NT2/D1 (cell line): ENCODE measurements at regions not wholly inside any gene's neighbourhood (a gene's known extent, or its start where the extent isn't known, plus 50 kb on each side); places are given as distances from the start of the nearest gene placed in this dataset.
"Not testable (repeated sequence)": the region's sequence is repeated elsewhere in the genome, so short reads cannot be mapped to it uniquely, and the experiment has no call there.

ENCODE experiments used
- DNase-seq: peaks from one replicate; pipeline ENCODE4 v3.0.0-alpha.2; 2011; ENCODE audit warnings: low read depth, low spot score
- H3K27me3 ChIP-seq: 2 replicates; pipeline ENCODE4 v1.6.0; 2011; ENCODE audit warnings: mild to moderate bottlenecking; ENCODE audit not compliant: insufficient read length, insufficient read depth
- H3K36me3 ChIP-seq: 2 replicates; pipeline ENCODE4 v1.6.1; 2011; ENCODE audit warnings: mild to moderate bottlenecking, low read length, mixed read lengths; ENCODE audit not compliant: insufficient read depth, insufficient read length
- H3K4me1 ChIP-seq: 2 replicates; pipeline ENCODE4 v1.5.1; 2011; ENCODE audit not compliant: insufficient read depth, insufficient read length
- H3K4me3 ChIP-seq: 2 replicates; pipeline ENCODE4 v1.5.1; 2011; ENCODE audit warnings: low read depth; ENCODE audit not compliant: insufficient read length
- H3K9ac ChIP-seq: 2 replicates; pipeline ENCODE4 v1.6.0; 2011; ENCODE audit warnings: low read depth; ENCODE audit not compliant: insufficient read length
- H3K9me3 ChIP-seq: 2 replicates; pipeline ENCODE4 v1.5.1; 2011; ENCODE audit warnings: mild to moderate bottlenecking, low read length; ENCODE audit not compliant: insufficient read depth
- SUZ12 ChIP-seq: IDR thresholded peaks from 2 replicates; pipeline ENCODE4 v1.6.1; 2011; ENCODE audit not compliant: insufficient read length, insufficient read depth; ENCODE audit errors: extremely low read depth
- YY1 ChIP-seq: IDR thresholded peaks from 2 replicates; pipeline ENCODE4 v1.6.1; 2011; ENCODE audit not compliant: insufficient read length, insufficient read depth
- ZNF274 ChIP-seq: IDR thresholded peaks from 2 replicates; pipeline ENCODE4 v1.6.1; 2011; ENCODE audit warnings: mild to moderate bottlenecking, low read depth, low read length

DNA sequence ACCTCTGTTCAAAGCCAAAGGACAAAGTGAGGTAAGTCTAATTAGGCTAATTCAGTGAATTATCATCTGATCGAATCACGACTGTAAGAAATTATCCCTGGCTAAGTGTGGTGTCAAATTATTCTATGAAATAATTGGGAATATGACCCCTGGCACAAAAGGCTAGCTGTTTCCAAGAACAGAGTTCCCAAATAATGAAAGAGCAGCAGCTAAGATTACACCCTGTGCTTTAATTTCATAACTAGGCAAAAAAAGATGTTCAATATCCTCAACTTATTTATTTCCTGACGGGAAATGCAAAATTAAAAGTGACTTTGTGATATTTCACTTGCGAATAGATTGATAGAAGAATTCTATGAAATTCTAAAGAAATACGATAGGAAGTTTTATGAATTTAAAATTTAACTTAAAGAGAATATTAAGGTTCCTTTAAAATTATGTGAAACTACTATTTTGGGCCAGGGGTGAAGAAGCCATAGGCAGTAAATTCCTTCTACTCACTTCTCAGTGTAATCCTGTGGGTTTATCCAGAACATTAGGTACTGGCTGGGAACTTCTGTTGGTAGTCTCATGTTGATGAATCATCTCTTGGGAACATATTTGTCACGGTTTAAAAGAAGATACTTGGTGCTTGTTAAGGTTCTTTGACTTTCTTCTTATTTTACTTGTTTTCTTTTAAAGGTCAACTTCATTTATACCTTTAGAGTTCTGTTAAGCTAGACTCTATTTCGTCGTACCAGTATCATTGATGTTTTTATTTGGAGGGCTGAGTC lies 148.5 kb downstream of the POLR1F start:
- DNase-seq = no peak
- Histone ChIP-seq H3K9ac (no peak overlapping the region), H3K4me3 (no peak overlapping the region), H3K27me3 (no peaks in the 10 kb centered on the region), H3K4me1 (no peaks in the 10 kb centered on the region), H3K9me3 (no peaks in the 10 kb centered on the region), H3K36me3 (no peaks in the 10 kb centered on the region)
- TF ChIP-seq SUZ12 (no peak), ZNF274 (no peak), YY1 (no peak)

DNA sequence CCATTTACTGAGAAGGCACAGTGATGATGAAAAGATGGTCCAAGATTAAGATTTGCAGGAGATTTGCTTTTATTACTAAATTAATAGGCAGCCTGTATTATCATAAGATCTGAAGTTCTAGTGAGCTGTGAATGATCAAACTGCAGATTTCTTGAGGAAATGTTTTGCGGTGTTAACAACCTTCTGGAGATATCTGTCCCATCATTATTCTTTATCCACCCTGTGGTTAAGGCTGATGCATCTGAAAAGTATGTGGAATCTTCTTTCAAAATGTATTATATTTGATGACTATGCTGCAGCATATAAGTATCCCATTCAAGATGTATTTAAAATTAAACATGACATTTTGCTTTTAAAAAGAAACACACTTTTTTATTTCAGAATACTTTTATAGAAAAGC lies 150.3 kb downstream of the POLR1F start:
- H3K9me3 ChIP-seq = no peaks in the 10 kb centered on the region
- DNase-seq = no peak
- no peak overlapping the region for H3K4me3 ChIP-seq
- no peak for TF ChIP-seq ZNF274
- TF ChIP-seq SUZ12 = no peak
- TF ChIP-seq YY1 = no peak
- no peaks in the 10 kb centered on the region for H3K36me3 ChIP-seq
- no peaks in the 10 kb centered on the region for H3K27me3 ChIP-seq
- H3K9ac ChIP-seq = no peak overlapping the region
- no peaks in the 10 kb centered on the region for H3K4me1 ChIP-seq

DNA sequence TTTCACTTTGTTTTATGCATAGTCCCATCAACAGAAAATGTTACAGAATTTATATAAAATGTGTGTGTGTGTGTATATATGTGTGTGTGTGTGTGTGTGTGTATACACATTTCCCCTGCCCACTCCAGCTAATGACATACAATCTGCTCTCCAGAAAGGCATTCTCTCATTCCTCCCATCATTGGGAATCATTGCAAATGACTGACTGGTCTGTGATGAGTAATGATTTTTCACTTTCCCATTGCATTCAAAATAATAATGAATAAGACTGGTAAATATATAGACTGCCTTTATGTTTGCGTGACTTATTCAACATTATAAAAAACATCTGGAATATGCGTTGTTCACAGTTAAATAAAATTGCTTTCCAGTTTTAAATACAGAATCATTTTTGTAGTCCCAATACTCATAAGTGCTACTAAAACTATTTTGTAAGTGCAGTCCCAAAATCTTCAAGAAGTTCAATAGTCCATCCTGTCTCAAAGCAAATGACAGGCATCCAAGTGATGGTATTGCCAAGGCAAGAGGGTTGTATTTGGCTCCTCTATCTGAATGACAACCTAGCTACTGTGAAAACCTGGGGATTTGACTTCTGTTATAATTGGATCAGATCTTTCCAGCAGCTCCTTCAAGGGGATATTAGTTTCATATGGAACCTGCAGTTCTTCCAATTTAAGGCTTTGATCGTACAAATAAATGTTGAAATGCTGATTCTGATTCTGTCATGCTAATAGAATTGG lies 150.9 kb downstream of the POLR1F start:
- TF ChIP-seq SUZ12 (no peak), YY1 (no peak), ZNF274 (no peak)
- DNase-seq = no peak
- no peaks in the 10 kb centered on the region for H3K4me1 ChIP-seq
- no peaks in the 10 kb centered on the region for H3K9me3 ChIP-seq
- H3K27me3 ChIP-seq = no peaks in the 10 kb centered on the region
- H3K9ac ChIP-seq = no peak overlapping the region
- H3K36me3 ChIP-seq = no peaks in the 10 kb centered on the region
- H3K4me3 ChIP-seq = no peak overlapping the region

DNA sequence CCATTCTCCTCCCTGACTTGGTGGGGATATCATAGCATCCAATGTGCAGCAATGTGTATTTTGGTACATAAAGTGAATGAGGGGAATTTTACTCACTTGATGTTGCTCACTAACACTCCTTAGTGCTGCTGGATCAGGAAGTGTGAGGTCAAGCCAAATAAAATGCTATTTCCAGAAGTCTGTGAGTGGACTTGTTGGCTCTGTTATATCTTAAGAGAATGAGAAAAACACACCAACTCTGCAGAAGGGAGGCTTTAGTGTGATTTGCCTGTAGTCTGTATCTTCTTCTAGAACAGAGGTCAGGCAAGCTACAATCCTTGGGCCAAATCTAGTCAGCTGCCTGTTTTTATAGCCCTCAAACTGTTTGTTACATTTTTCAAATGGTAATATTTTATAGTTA lies 154.3 kb downstream of the POLR1F start:
- Histone ChIP-seq H3K9ac (no peak overlapping the region), H3K9me3 (peaks cover 12% of the 10 kb centered on the region; the same call in 1 of the 2 replicates), H3K27me3 (no peaks in the 10 kb centered on the region), H3K36me3 (no peaks in the 10 kb centered on the region), H3K4me3 (no peak overlapping the region), H3K4me1 (no peaks in the 10 kb centered on the region)
- TF ChIP-seq YY1 = no peak
- no peak for TF ChIP-seq ZNF274
- TF ChIP-seq SUZ12 = no peak
- DNase-seq = no peak

DNA sequence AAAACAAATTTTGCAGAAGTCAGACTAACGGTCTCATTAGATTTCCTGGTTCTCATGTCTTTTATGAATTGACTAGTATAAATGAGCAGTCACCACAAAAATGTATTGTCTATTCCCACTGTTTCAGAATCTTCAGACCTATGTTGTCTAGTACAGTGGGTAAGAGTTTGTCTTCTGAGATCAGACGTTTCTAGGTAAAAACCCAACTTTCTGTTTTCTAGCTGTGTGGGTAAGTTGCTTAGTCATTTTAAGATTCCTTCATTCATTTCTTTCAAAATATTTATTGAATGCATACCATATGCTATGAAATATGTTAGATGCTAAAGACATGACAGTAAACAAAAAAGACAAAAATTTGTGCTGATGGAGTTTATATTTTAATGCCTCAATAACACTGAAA lies 156.3 kb downstream of the POLR1F start:
- no peaks in the 10 kb centered on the region for H3K36me3 ChIP-seq
- TF ChIP-seq ZNF274 (no peak), YY1 (no peak), SUZ12 (no peak)
- no peak for DNase-seq
- no peak overlapping the region for H3K9ac ChIP-seq
- peaks cover 29% of the 10 kb centered on the region for H3K9me3 ChIP-seq
- H3K4me3 ChIP-seq = no peak overlapping the region
- no peaks in the 10 kb centered on the region for H3K4me1 ChIP-seq
- H3K27me3 ChIP-seq = no peaks in the 10 kb centered on the region

DNA sequence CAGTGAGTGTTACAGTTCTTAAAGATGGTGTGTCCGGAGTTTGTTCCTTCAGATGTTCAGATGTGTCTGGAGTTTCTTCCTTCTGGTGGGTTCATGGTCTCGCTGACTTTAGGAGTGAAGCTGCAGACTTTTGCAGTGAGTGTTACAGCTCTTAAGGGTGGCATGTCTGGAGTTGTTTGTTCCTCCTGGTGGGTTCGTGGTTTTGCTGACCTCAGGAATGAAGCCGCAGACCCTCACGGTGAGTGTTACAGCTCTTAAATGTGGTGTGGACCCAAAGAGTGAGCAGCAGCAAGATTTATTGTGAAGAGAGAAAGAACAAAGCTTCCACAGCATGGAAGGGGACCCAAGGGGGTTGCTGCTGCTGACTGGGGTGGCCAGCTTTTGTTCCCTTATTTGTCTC lies 159.6 kb downstream of the POLR1F start:
- H3K4me1 ChIP-seq, H3K27me3 ChIP-seq, H3K9ac ChIP-seq, H3K36me3 ChIP-seq, H3K4me3 ChIP-seq, DNase-seq: not testable (repeated sequence)
- peaks cover 32% of the 10 kb centered on the region for H3K9me3 ChIP-seq

DNA sequence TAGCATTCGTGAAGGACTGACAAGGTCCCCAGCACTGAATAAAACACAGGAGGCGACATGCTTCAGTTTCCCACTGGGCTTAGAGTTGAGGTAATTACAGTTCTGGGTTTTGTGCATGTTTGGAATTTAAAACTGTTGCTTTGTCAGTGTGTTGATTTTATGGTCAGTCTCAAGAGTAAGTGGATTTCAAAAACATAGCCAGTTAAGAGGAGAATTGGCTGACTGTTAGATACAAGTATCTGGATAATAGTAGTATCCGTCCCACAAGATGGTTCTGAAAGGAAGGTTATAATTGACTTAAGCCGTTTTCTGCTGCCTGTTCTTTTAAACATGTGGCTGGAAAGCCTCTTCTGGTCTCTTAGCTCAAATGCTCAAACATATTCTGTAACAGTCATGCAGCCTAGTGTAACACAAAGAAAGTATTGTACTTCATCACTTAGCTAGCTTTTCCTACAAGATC lies 170.9 kb downstream of the POLR1F start:
- Histone ChIP-seq H3K36me3 (no peaks in the 10 kb centered on the region), H3K9me3 (no peaks in the 10 kb centered on the region), H3K27me3 (no peaks in the 10 kb centered on the region), H3K4me3 (no peak overlapping the region), H3K4me1 (peaks cover 2% of the 10 kb centered on the region), H3K9ac (no peak overlapping the region)
- DNase-seq = no peak
- TF ChIP-seq YY1 (no peak), SUZ12 (no peak)
